Activated CD4-positive, CD25-positive, alpha-beta regulatory T cell treated with anti-CD3 and anti-CD28 coated beads, Interleukin-2, amount 50 U/mL, for 72 hours (primary cell): ENCODE measurements at regions not wholly inside any gene's neighbourhood (a gene's known extent, or its start where the extent isn't known, plus 50 kb on each side); places are given as distances from the start of the nearest gene placed in this dataset.

ENCODE experiments used
- DNase-seq: peaks from one replicate; pipeline ENCODE4 v3.0.0; 2021

DNA sequence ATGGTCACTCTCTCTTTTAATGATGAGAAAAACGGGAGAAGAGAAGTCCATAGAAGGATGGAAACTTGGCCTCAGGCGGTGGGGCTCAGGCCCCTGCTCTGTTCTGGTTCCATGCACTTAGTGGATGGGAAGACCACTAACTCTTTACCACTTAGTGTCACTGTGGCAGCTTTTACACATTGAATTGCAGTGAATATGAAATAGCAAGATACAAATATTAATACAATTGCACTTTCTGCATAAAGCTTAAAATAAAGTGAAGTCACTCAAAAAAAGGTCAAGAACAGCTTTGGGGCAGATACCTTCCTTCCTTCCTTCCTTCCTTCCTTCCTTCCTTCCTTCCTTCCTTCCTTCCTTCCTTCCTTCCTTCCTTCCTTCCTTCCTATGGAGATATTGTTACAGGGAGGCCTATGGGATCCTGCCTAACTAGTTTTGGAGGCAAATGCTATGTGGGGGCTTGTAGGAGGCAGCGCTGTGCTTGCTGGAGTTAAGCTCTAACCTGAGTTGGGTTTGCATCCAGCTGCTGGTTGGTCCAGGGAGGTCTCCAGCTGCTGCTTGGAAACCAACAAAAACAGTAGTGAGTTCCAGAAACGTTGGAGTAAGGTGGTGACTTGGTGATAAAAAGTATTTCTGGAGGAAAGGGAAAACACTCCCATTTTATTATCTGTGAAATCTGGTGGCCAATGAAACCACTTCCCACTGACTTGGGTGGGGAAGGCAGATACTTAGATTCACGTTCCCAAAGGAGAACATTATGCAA lies 62.3 kb upstream of the NKX2-2 start:
- DNase-seq, result no peak

DNA sequence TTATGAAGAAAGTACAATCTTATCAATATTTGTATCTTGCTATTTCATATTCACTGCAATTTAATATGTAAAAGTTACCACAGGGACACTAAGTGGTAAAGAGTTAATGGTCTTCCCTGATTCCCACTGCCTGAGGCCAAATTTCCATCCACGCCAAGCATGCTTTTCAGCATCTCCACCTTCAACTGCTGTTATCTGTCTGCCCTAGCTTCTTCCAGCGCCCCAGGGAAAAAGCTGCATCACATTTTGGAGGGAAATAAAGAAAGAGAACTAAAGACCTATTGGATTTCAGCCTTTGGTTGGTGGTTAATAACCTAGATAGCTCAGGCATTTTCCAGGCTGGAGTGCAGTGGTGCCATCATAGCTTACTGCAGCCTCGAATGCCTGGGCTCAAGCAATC lies 61.3 kb upstream of the NKX2-2 start:
- no peak for DNase-seq

DNA sequence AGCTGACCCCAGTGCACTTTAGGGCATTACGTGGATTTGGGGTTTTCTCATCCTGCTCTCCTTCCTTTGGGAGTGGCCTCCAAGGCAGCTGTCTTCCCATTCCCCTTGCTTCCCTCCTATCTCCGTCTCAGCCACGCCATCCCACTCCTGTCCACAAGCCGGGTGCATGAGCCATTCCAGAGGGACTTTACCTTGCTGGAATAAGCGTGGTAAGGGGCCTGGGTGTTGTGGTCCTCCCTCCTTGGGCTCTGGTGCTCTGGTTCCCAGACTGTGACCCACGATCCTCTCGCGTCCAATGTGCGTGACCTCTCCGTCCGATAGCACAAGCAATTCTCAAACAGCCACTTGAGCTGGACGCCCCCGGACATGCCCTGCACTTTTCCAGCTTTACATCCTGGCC lies 60.6 kb upstream of the NKX2-2 start:
- DNase-seq, result no peak

DNA sequence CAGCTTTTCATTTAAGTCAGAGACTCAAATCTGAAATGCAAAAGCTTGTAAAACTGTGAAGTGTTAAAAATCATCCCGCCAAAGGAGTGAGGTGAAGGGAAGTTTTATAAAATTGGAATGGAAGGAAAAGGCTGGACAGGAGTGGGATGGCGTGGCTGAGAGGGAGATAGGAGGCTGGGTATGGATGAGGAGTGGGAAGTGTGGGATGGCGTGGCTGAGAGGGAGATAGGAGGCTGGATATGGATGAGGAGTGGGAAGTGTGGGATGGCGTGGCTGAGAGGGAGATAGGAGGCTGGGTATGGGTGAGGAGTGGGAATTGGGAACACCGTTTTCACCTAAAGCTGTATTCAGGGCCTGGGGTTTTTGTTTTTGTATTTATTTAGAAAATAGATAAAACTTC lies 59.4 kb upstream of the NKX2-2 start:
- DNase-seq, result no peak

DNA sequence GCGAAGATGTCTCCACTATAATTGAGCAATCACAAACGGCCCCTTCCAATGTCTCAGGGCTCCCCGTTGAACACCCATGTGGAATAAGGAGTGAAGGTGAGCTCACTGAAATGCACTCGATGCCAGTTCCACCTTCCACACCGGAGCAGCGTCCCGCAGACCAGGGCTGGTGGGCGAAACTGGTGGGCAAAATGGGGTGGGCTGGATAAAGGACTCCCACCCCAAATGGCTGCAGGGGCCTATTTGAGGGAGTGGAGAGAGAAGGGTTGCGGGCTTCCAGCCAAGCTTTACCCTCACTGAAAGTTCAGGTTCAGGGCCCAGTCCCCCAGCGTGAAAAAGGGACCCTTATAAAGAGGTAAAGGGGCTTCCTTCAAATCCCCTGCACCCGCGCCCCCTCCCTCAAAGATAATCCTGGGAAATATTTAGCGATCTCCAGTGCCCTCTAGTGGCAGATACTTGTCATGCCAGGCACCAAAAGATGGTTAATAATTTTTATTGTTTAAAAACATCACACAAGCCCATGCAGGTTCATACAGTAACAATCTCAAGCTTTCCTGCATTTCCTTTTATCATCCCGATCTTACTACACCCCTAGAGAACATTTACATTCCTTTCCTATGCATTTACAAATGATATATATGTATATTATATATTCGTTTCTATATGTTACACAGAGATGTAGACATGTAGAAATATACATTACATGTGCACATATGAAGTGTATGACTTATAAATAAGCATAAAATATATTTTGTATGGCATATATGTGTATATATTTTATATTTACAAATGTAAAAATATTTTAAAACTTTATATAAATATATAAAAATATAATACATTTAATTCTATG lies 58.2 kb upstream of the NKX2-2 start:
- no peak for DNase-seq

DNA sequence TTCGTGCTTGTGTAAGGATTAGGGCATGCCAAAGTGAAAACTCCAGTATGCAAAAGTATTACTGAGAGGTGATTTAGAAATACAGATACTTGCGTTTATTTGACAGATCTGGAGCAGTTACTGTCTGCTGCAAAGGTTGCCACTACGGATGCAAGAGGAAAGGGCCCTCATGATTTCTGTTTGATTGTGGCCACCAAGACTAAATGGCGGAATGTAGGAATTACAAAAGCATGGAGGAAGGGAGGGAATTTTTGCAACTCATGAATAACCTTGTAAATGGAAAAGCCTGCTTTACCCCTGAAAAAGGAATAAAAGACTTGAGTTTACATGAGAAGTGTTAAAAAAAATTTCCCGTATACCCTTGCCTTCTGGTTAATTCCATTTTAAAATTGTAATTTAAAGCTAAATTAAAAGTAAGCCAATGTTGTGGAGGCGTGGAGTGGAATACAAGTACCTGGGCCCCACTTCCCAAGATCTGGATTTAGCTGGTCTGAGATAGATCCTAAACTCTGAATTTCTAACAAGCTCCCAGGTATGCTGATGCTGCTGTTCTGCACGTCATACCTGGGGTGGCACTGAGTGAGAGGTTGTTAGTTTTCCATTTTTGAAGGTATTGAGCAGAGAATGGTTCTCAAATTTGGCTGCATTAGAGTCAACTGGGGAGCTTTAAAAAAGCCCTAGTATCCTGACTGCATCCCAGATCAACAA lies 56.6 kb upstream of the NKX2-2 start:
- no peak for DNase-seq

DNA sequence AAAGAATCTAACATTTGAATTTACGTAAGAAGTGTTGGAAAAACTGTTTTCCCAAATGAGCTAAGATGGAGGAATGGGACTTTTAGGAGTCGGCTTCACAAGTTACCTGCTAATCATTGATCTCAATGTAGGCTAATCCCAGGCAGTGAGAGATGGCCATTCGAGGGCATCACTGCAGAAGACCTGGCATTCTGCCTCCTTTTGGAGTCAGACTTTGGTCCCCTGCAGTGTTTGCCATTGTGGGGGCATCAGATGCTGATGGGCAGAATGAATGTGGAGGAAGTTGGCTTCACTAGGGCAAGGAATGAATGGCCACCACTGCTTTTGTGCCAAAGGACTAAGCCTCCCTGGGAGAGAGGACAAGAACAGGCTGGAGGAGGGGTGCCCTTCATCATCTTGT lies 55.7 kb upstream of the NKX2-2 start:
- no peak for DNase-seq

DNA sequence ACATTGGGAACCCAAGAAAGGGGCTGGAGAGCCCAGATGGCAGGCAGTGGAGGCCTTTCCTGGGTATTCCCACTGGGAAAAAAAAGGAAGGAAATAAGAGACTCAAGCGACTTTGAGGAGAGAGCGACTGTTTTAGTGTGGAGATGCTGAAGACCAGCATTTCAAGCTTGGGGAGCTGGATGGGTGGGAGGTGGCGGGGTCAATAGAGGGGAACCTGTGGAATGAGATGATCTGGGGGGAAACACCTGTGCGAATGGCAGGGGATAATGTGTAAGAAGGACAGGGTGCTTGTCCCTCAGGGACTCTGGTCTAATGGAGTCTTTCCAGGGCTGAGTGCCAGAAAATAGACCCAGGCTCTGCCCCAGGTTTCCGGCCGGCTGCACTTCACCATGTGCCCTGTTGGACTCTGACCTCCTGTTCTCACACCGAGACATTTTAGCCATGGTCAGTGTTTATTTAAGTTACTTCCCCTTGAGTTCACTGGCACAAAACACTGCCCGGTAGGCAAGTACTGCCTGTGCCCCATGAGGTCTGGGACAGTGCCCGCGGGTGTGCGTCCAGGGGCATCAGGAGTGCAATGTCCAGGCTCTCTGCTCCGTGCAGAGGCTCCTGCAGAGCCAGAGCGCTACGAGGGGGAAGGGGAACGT lies 50.4 kb upstream of the NKX2-2 start:
- no peak for DNase-seq
